Ureter (tissue), 1 donor: ENCODE measurements at regions not wholly inside any gene's neighbourhood (a gene's known extent, or its start where the extent isn't known, plus 50 kb on each side); places are given as distances from the start of the nearest gene placed in this dataset.

Experiments
- DNase-seq: peaks from one replicate; pipeline ENCODE4 v3.0.0-alpha.2; 2020; ENCODE audit warnings: low spot score
- donor health status: DM: yes; HTN: yes; CAD: no.

DNA sequence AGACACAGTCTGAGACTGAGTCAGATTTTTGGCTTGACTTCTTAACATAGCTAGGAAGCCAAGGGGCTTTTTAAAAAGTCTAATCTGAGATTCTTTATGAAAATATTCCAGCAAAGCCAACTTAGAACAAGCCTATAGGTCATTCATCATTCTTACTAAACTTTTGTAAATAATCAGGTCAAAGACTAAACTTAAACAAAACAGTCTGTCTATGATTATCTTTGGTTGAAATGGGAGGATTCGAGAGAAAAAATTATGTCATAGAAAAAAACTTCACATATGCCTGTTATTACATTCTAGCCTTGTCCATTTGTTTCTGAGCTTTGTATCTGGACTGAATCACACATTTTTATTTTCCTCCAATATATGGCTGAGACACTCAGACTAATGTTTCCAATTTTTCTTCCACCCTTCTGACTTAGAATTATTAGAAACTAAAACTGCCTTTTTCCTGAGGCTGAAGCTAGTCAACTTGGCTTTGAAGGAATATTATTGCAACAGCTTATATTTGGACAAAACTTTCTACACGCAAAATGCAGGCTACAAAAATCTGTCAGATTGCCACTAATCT, 83.3 kb downstream of the ETS2 start:
- no peak for DNase-seq

- no peak for DNase-seq
These were observed 82.0 kb downstream of the ETS2 start for GRCh38 chr21:38887749-38888148.

DNA sequence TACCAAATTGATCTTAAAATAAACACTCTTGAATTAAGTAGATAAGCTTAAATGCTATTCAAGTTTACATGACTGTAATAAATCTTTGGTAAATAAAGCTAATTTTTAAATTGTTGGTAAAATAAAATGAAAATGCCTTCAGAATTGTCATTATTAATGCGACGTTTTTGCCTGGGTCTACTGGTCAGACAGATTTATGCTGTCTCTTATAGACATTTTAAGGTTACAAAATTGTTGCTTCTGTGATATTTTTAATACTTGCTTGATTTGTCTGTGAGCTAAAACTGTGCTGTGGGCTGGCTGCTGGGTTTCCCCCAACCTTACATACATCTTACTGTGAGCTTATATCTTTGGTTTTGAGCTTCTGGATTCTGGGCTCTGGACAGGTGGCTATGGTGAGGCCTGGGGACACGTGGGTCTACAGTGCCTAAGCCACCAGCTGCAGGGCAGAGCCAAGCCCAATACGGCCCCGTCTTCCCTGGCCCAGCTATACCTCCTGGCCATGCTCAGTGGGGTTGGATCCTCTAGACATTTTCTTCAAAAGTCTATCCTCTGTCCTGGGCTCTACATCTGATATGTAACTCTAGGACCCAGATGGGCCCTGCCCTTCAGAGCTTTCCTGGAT, 81.4 kb downstream of the ETS2 start:
- no peak for DNase-seq

GRCh38 chr21:38885909-38886308, 80.2 kb downstream of the ETS2 start:
- DNase-seq = no peak

DNA sequence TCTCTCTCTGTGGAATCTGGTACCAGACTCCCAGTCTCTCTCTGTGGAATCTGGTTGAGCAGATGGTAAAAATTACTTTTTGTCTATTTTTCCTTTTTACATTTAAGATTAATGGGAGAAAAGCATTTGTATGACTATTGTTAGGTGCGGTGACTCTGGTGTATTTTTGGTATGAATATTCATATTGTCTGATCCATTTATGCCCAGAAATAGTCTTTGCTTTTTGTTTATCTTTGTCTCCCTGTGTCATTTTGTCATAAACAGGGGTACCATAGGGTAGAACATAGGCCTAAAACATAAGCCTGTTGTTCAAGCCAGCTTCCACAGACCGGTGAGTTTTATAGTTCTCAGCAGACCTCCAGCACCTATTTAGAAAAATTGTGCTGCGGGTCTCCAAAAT, 78.7 kb downstream of the ETS2 start:
- no peak for DNase-seq

DNA sequence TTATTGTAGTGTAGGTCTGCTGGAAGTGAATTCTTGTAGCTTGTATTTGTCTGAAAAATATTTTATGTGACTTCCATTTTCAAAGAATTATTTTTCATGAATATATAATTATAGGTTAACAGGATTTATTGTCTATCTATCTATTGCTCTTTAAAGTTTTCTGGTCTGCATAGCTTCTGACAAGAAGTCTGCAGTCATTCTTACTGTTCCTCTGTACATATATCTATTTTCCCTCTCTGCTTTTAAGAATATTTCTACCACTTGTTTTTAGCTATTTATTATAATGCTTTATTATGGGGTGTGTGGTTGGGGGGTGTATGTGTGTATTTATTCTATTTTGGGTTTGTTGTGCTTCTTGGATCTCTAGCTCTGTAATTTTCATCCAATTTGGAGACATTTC, 77.4 kb downstream of the ETS2 start:
- DNase-seq = no peak

GRCh38 chr21:38881131-38881530, 75.4 kb downstream of the ETS2 start:
- DNase-seq = no peak

- DNase-seq = no peak
These were observed 74.8 kb downstream of the ETS2 start for GRCh38 chr21:38880577-38880966.

DNA sequence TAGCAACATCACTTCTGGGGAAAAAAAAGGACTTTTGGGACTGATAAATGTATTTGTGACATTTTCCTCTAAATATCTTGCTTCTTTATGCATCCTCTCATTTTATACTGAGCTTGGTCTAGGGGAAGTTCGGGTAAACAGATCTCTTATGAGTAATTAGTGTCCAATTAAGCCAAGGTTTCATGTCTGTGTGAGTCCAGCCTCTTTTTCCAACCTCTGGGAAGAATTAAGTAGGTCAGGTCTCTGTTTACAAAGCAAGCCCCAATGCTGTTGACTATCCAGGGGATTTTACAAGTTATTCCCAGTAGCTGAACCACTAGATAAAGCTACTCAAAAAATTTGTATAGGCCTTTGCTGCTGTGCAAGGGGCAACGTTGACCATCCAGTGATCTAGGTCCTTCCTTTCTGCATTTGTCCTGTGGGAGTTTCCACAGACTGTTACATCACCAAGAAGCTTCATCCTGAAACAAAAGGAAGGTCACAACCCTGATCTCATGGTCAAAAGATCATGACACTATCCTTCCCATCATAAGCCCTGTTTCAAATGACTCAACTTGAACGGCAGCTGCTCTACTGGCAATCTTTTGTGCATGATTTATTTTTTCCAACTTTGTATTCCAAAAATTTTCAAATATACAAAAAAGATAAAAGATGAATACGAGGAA, 74.3 kb downstream of the ETS2 start:
- DNase-seq = no peak

GRCh38 chr21:38878379-38879179, 72.8 kb downstream of the ETS2 start:
- no peak for DNase-seq

DNA sequence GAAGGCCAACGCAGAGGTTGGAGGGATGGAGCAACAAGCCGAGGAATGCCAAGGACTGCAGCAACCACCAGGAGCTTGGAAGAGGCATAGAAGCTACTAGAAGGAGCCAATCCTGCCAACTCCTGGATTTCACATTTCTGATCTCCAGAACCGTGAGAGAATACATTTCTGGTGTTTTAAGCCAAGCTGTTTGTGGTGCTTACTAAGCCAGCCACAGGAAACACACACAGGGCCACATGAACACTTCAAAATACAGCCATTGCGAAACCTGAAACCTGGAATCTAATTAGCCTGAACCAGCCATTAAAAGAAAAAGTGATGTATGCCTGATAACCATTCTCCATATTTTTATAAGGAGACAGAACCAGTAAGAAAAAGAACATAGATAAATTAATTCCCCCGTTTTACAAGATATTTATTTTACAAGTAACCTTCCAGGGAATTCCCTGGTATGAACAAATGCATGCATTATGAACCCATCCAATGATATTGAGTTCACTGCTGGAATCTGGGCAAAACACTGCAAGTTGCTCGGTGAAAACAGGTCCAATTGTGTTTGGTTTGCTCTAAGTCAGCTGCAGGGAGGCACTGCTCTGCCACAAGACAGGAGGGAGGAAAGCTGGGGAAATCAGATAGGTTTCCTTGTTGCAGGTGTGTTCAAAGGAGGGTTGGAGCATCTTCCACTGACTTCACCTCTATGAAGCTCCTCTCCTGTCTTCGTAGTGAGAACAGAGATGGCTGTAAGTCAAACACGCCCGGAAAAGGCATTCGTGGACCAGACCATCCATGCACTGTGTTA, 70.2 kb downstream of the ETS2 start:
- no peak for DNase-seq
